Gastroesophageal sphincter (tissue), 3 donors: ENCODE measurements at regions not wholly inside any gene's neighbourhood (a gene's known extent, or its start where the extent isn't known, plus 50 kb on each side); places are given as distances from the start of the nearest gene placed in this dataset.

Experiments used
- POLR2A ChIP-seq, 2 donors: fragments of 450-650 bp; IDR thresholded peaks; one replicate each; pipeline ENCODE4 v1.6.1; 2017; ENCODE audit warnings: antibody characterized with exemption in 2 of 2, mild to moderate bottlenecking in 2 of 2, moderate library complexity in 1 of 2
- POLR2AphosphoS5 ChIP-seq: sonication (generic); formaldehyde crosslinking; IDR thresholded peaks from one replicate; pipeline ENCODE4 v1.6.1; 2017; ENCODE audit warnings: antibody characterized with exemption
- TF ChIP-seq, protein P1 (sequence below), 4 experiments: fragments of 200-600 bp in 2 of 4; fragments of 450-650 bp in 2 of 4; sonication (generic) in 1 of 4; IDR thresholded peaks; one replicate each; pipeline ENCODE4 v1.5.1; 2017 to 2019; ENCODE audit warnings: antibody characterized with exemption in 4 of 4, mild to moderate bottlenecking in 2 of 4, moderate library complexity in 2 of 4

- TF ChIP-seq, protein P1, sequence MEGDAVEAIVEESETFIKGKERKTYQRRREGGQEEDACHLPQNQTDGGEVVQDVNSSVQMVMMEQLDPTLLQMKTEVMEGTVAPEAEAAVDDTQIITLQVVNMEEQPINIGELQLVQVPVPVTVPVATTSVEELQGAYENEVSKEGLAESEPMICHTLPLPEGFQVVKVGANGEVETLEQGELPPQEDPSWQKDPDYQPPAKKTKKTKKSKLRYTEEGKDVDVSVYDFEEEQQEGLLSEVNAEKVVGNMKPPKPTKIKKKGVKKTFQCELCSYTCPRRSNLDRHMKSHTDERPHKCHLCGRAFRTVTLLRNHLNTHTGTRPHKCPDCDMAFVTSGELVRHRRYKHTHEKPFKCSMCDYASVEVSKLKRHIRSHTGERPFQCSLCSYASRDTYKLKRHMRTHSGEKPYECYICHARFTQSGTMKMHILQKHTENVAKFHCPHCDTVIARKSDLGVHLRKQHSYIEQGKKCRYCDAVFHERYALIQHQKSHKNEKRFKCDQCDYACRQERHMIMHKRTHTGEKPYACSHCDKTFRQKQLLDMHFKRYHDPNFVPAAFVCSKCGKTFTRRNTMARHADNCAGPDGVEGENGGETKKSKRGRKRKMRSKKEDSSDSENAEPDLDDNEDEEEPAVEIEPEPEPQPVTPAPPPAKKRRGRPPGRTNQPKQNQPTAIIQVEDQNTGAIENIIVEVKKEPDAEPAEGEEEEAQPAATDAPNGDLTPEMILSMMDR (IDR thresholded peaks at IDR 0.05): no peak
- TF ChIP-seq POLR2AphosphoS5 (no peak), POLR2A (IDR thresholded peaks at IDR 0.05) (no peak)
Observed at GRCh38 chr5:129245489-129245888, 150.9 kb downstream of the ISOC1 start.
